K562 (cell line): ENCODE measurements at regions not wholly inside any gene's neighbourhood (a gene's known extent, or its start where the extent isn't known, plus 50 kb on each side); places are given as distances from the start of the nearest gene placed in this dataset.

Experiments
- ATAC-seq: fragments of 200-7000 bp; cut with Tn5 transposase; 3 replicates; pipeline ENCODE4 v1.9.1; 2020; ENCODE audit warnings: moderate library complexity
- BruUV-seq: library from RNA; stranded (reverse); fragments of 400-500 nt; replicated peaks from 2 replicates; lab custom pipeline; 2021; lab: Mats Ljungman, UMichigan
- CTCF ChIA-PET: fragments of 300-600 bp; formaldehyde crosslinking; extraction: SDS; loops from one replicate; lab custom pipeline; 2021; ENCODE audit warnings: low intra/inter-chr PET ratio; lab: Yijun Ruan, JAX
- POLR2A ChIA-PET: fragments of 300-600, 350-650 bp; sonication (Branson Sonifier 250); formaldehyde crosslinking; extraction: SDS; loops from one replicate; lab custom pipeline; 2021; ENCODE audit warnings: antibody characterized with exemption, inconsistent platforms; lab: Yijun Ruan, JAX
- DNase-seq, 4 experiments: peaks; one replicate each; pipeline versions ENCODE4 v3.0.0 to v3.0.0-alpha.2; 2011 to 2018; ENCODE audit warnings: low spot score in 3 of 4, mixed read lengths in 3 of 4; ENCODE audit errors: extremely low read depth in 1 of 4
- FAIRE-seq: peaks from 2 replicates; lab custom pipeline; 2011; peaks lifted over from hg19 to GRCh38; lab: Jason Lieb, UNC
- H2AFZ ChIP-seq: 2 replicates; pipeline ENCODE4 v1.6.0; 2011; ENCODE audit warnings: low read depth, low read length, control low read depth, inconsistent platforms
- H3K27ac ChIP-seq: fragments of 200-600 bp; 3 replicates; pipeline ENCODE4 v1.8.0; 2011; ENCODE audit warnings: low read depth, mild to moderate bottlenecking, control low read depth, inconsistent platforms, low read length, moderate library complexity, mixed read lengths; ENCODE audit errors: extremely low read depth
- H3K27me3 ChIP-seq, 2 experiments: fragments of 300-600 bp in 1 of 2; 2 replicates in 1 of 2; 3 replicates in 1 of 2; pipeline versions ENCODE4 v1.6.0 to v1.8.0; 2011; ENCODE audit warnings: inconsistent platforms in 2 of 2, low read length in 2 of 2, mild to moderate bottlenecking in 1 of 2, mixed read lengths in 1 of 2, moderate library complexity in 1 of 2; ENCODE audit not compliant: control insufficient read depth in 2 of 2, insufficient read depth in 2 of 2
- H3K36me3 ChIP-seq: fragments of 300-600 bp; 3 replicates; pipeline ENCODE4 v1.8.0; 2011; ENCODE audit warnings: mild to moderate bottlenecking, low read length, inconsistent platforms; ENCODE audit not compliant: control insufficient read depth, insufficient read depth
- H3K4me1 ChIP-seq, 2 experiments: fragments of 200-600 bp in 1 of 2; replicated peaks in 1 of 2; 2 replicates in 1 of 2; 3 replicates in 1 of 2; pipeline versions ENCODE4 v1.5.1 to v1.8.0; 2011; ENCODE audit warnings: inconsistent platforms in 2 of 2, low read length in 2 of 2, mild to moderate bottlenecking in 1 of 2, mixed read lengths in 1 of 2, moderate library complexity in 1 of 2; ENCODE audit not compliant: control insufficient read depth in 2 of 2, insufficient read depth in 2 of 2
- H3K4me2 ChIP-seq: 2 replicates; pipeline ENCODE4 v1.6.1; 2011; ENCODE audit warnings: low read length, control low read depth, inconsistent platforms, mixed read lengths; ENCODE audit not compliant: insufficient read depth
- H3K4me3 ChIP-seq: fragments of 200-600 bp; sonication (generic), shearing (Covaris generic); 2 replicates; pipeline ENCODE4 v1.5.1; 2016; ENCODE audit warnings: control low read depth, inconsistent platforms
- H3K79me2 ChIP-seq: fragments of 200-600 bp; 3 replicates; pipeline ENCODE4 v1.8.0; 2011; ENCODE audit warnings: low read length, inconsistent platforms; ENCODE audit not compliant: control insufficient read depth, insufficient read depth
- H3K9ac ChIP-seq, 2 experiments: 2 replicates each; pipeline versions ENCODE4 v1.6.0 to v1.6.1; 2011; ENCODE audit warnings: low read depth in 2 of 2, low read length in 2 of 2, control low read depth in 1 of 2, inconsistent platforms in 1 of 2, mild to moderate bottlenecking in 1 of 2, mixed read lengths in 1 of 2; ENCODE audit not compliant: insufficient read depth in 1 of 2
- H3K9me1 ChIP-seq: one replicate; pipeline ENCODE4 v1.6.0; 2011; ENCODE audit warnings: inconsistent platforms, mild to moderate bottlenecking, low read length, moderate library complexity; ENCODE audit not compliant: control insufficient read depth, insufficient read depth
- H3K9me3 ChIP-seq: replicated peaks from 2 replicates; pipeline ENCODE4 v1.5.1; 2011; ENCODE audit warnings: low read depth, low read length, inconsistent platforms; ENCODE audit not compliant: control insufficient read depth, insufficient read depth
- H4K20me1 ChIP-seq: replicated peaks from 2 replicates; pipeline ENCODE4 v1.6.1; 2011; ENCODE audit warnings: low read length, inconsistent platforms, mixed read lengths; ENCODE audit not compliant: control insufficient read depth, insufficient read depth
- BMI1 ChIP-seq: fragments of 150-350 bp; IDR thresholded peaks from 2 replicates; pipeline ENCODE4 v1.6.1; 2014; ENCODE audit warnings: low read length
- HMG20B ChIP-seq: fragments of 250-450 bp; sonication (Bioruptor Pico); IDR thresholded peaks from 2 replicates; pipeline ENCODE4 v1.5.0; 2021; ENCODE audit warnings: mild to moderate bottlenecking
- JUN ChIP-seq, 2 experiments: sonication (generic) in 1 of 2; formaldehyde crosslinking in 1 of 2; IDR thresholded peaks; 2 replicates each; pipeline versions ENCODE4 v1.6.1 to v1.8.0; 2012 to 2022; ENCODE audit warnings: borderline replicate concordance in 2 of 2, mild to moderate bottlenecking in 2 of 2, improper control_type of control experiment in 1 of 2, low read depth in 1 of 2, low read length in 1 of 2, missing genetic modification reagents in 1 of 2
- PPARD ChIP-seq: fragments of 250-450 bp; sonication (Bioruptor Pico); IDR thresholded peaks from 2 replicates; pipeline ENCODE4 v1.8.0; 2022; ENCODE audit warnings: inconsistent platforms, mild to moderate bottlenecking, moderate library complexity
- RAD51 ChIP-seq: fragments of 450-650 bp; IDR thresholded peaks from 2 replicates; pipeline ENCODE4 v1.7.1; 2016; ENCODE audit warnings: low read depth, mild to moderate bottlenecking, borderline replicate concordance
- RBM17 ChIP-seq: fragments of 200-400 bp; formaldehyde crosslinking; IDR thresholded peaks from 2 replicates; pipeline ENCODE4 v1.6.1; 2017; ENCODE audit warnings: low read depth, mild to moderate bottlenecking, low read length, borderline replicate concordance
- SPI1 ChIP-seq: IDR thresholded peaks from 2 replicates; pipeline ENCODE4 v1.6.1; 2011; ENCODE audit warnings: low read depth, low read length, control low read depth, borderline replicate concordance
- ZC3H8 ChIP-seq: fragments of 450-650 bp; IDR thresholded peaks from 2 replicates; pipeline ENCODE4 v1.6.1; 2017
- ZNF224 ChIP-seq: sonication (generic); formaldehyde crosslinking; IDR thresholded peaks from 2 replicates; pipeline ENCODE4 v1.8.0; 2022; ENCODE audit warnings: mild to moderate bottlenecking, missing genetic modification reagents
- ZNF584 ChIP-seq: fragments of 200-800 bp; sonication (Bioruptor generic); IDR thresholded peaks from 2 replicates; pipeline ENCODE4 v1.6.1; 2016; ENCODE audit warnings: low read depth, mild to moderate bottlenecking, missing genetic modification characterization, missing compliant biosample characterization
- WGBS: fragments of 100-300 bp; shearing (Covaris generic); methylation state at CpG from one replicate; pipeline ENCODE4 v1.1.6; 2016; ENCODE audit warnings: low coverage, mixed read lengths; ENCODE audit not compliant: insufficient coverage; ENCODE audit errors: missing lambda C conversion rate; 5-methylcytosine and 5-hydroxymethylcytosine counted together
- in situ Hi-C: fragments of 300-500 bp; cut with MboI; formaldehyde crosslinking; loops from 4 replicates; pipeline ENCODE4 v1.15.0; 2018; ENCODE audit warnings: inconsistent platforms, mixed read lengths
- intact Hi-C: fragments of 100-400 bp; cut with micrococcal nuclease; formaldehyde crosslinking; loops from 2 replicates; pipeline ENCODE4 v1.14.2; 2022

GRCh38 chr18:7458884-7459283 is 108.2 kb upstream of the PTPRM start:
- H3K36me3 ChIP-seq, result no peaks in the 10 kb centered on the region
- H3K27ac ChIP-seq, result no peak overlapping the region
- no peak overlapping the region for H3K4me3 ChIP-seq
- no peaks in the 10 kb centered on the region for H4K20me1 ChIP-seq
- H3K79me2 ChIP-seq, result no peaks in the 10 kb centered on the region
- no TSS peak for BruUV-seq
- POLR2A ChIA-PET, result interaction anchor here (0.6 kb wide), 1 partner anchor 269 kb away, joined by 3 read pairs; no protein-coding TSS in a partner anchor
- in situ Hi-C loops, result no loop called here
- intact Hi-C loops, result no loop called here
- ATAC-seq, result no peak
- no peaks in the 10 kb centered on the region for H3K4me1 ChIP-seq
- H3K9ac ChIP-seq, result no peak overlapping the region
- FAIRE-seq, result no peak
- 0% methylated on average over 1 of the region's 1 CpG for WGBS
- TF ChIP-seq RAD51, result no peak
- TF ChIP-seq RBM17, result no peak
- no peak for TF ChIP-seq HMG20B (CRISPR knock-in tag)
- no peak for TF ChIP-seq ZNF584
- TF ChIP-seq ZNF224, result no peak
- TF ChIP-seq BMI1, result no peak
- TF ChIP-seq JUN (IDR thresholded peaks at IDR 0.05; ENCODE audit: borderline replicate concordance, low read depth, low read length), result no peak
- no peak for TF ChIP-seq JUN (CRISPR knock-in tag; IDR thresholded peaks at IDR 0.05; ENCODE audit: borderline replicate concordance)
- TF ChIP-seq PPARD (CRISPR knock-in tag), result no peak
- TF ChIP-seq ZC3H8, result no peak
- no peak for TF ChIP-seq SPI1
- TF ChIP-seq, all 486 proteins: peak for 0
- H3K9me3 ChIP-seq, result no peaks in the 10 kb centered on the region
- DNase-seq, result no peak
- no peaks in the 10 kb centered on the region for H3K9me1 ChIP-seq
- no peak overlapping the region for H3K4me2 ChIP-seq
- H3K27me3 ChIP-seq, result peaks cover 11 to 26% of the 10 kb centered on the region in 2 experiments
- no peak overlapping the region for H2AFZ ChIP-seq
- CTCF ChIA-PET, result no interaction called here
